KBM-7 (cell line): ENCODE measurements at regions not wholly inside any gene's neighbourhood (a gene's known extent, or its start where the extent isn't known, plus 50 kb on each side); places are given as distances from the start of the nearest gene placed in this dataset.

Experiments
- DNase-seq: peaks from one replicate; pipeline ENCODE4 v3.0.0-alpha.2; 2015
- in situ Hi-C: fragments of 300-500 bp; cut with MboI; formaldehyde crosslinking; loops from 2 replicates; pipeline ENCODE4 v1.14.3; 2020; ENCODE audit warnings: low sequenced_read_pairs, low pct_unique_long_range_greater_than_20kb, mixed read lengths

DNA sequence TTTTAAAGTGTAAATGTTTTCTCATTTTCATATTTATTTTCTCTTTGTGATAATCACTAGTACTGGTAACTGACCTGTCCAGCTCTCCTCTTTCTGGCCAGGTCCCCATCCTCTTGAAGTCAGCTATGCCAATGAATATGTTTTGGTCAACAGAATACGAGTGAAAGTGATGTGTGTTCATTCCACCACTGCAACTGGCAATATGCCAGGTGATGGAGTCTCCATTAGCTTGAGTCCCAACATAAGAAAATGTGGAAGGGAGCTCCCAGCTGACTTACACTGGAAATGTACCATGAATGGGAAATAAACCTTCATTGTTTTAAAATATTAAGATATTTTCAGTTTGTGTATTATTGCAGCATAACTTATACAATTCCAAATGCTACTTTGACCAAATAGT is 75.8 kb downstream of the CCDC34 start:
- DNase-seq: no peak
- in situ Hi-C loops: no loop called here

DNA sequence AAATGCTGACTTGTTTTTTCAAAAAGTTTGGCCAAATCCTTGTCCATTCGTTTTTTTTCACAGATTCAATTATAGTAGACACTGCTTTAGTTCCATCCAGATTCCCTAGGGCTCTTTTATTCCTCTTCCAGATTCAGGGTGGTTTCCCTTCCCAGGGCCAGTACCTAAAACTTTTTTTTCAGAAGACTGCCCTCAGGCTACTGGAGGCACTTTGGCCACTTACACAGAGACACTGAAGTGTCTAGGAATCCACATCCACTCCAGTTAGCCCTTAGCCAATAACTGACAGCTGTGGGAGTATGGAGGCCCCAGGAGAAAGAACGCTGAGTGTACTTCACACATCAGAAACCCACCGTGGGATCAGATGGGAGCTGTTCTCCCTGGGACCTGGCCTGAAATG is 77.3 kb downstream of the CCDC34 start:
- no peak for DNase-seq
- in situ Hi-C loops: no loop called here

DNA sequence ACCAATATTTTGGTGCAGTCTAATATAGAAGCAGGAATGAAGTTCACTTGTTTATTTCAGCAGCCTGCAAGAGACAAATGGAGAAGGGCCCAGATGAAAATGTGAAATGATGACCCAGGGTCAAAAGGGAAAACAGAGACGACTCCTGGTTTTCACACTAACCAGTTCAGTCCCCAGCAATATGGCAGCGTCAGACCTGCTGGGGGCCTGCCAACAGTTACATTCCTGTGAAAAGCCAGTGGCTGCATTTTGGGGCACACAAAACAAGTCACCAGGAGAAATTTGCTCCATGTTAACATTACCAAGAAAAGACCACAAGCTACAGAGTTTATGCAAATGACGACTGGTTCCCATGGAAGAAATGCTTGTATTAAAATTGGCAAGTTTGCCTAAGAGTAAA is 80.2 kb downstream of the CCDC34 start:
- in situ Hi-C loops: no loop called here
- DNase-seq: no peak

DNA sequence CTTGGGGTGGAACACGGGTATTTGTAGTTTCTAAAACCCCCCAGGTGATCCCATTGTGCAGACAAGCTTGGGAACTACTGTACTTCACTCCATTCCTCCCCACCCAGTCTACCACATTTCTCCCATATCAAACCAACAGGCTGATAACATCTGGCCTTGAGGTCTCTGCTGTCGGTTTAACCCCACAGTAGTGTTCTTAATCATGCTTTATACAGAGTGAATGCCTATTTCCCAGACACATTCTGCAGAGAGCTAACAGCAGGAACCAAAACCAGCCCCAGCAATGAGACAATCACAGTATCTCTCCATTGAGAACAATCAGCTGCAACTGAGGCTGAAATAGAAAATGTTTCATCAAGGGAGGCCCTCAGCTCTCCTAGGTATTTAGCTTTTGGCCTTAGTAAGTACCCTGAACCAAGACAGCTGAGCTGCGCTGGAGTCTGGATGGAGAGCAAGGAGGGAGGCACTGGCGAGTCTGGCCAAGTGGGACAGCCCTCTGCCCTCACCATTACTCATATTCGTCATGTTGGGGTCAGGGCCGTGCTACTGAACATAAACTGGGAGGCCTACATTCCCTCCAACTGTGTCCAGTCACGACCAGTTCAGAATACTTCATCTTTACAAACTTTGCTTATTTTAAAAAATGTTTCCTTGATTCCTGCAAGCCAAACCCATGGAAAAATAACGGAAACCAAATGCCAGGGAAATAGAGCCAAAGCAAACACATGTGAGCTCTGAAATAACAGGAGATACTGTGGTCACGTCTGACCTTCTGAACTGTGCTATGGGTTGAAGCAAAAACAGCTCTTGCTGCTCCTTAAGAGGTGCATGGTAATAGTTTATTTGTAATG is 81.0 kb downstream of the CCDC34 start:
- no peak for DNase-seq
- in situ Hi-C loops: no loop called here

DNA sequence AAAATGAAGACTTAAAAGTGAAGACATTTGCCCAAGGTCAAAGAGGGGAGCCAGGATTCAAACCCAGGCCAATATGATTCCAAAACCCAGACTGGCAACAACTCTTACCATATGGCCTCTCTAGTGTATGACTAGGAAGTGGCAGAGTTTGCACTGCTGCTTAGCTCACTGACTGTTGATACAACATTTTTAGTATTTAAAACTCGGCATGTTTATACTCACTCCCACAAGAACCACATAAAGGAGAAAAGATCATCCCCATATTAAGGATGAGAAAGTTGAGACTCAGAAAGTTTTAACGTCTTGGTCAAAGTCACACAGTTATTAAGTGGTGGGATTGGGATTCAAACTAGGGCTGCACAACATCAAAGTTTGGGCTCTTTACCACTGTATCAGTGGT is 81.7 kb downstream of the CCDC34 start:
- DNase-seq: no peak
- in situ Hi-C loops: no loop called here

DNA sequence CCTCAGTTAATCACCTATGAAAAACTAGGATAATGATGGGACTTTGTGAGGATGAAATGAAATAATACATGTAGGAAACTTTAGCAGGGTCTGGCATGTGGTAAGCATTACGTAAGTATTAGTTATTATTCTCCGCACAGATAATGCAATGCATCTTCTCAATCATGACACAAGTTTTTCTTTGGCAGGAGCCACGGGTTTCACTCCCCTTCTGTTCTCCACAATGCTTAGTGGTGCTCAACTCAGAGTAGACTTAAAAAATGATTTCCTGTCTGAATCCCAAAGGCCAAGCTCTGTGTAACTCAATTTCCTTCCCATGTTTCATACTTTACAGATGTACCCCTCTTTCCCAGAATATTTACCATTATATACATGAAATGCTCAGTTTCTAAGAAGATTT is 82.9 kb downstream of the CCDC34 start:
- in situ Hi-C loops: no loop called here
- no peak for DNase-seq

DNA sequence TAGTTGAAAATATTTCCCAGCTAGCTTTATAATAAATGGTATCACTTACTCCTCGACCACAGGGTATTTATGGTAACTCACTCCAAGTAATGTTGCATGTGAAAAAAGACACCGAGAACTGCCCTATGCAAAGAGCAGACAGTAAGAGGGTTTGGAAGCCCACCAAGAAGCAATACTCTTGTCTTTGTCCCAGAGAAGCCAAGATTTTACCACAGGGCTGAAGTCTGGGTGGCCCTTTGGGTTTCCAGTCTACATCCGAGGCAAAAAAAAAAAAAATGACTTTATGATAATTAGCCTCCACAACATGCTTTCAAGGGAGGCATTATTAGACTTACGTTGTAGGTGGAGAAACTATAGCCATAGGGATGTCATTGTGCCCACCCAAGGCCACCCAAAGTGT is 83.6 kb downstream of the CCDC34 start:
- no peak for DNase-seq
- in situ Hi-C loops: no loop called here

DNA sequence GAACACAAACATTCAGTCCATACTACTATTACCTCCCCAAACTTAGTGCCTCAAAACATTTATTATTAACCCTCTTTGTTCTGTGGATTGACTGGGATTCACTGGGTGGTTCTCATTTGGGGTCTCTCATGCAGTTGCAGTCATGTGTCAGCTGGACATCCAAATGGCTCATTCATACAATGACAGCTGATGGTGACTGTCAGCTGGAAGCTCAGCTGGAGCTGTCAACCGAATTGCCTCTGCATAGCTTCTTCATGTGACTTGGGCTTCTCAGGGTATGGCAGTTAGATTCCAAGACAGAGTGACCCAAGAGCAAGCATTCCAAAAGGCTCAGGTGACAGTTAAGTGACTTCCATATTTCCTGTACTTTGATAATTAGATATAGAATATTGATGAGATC is 85.2 kb downstream of the CCDC34 start:
- in situ Hi-C loops: no loop called here
- no peak for DNase-seq

DNA sequence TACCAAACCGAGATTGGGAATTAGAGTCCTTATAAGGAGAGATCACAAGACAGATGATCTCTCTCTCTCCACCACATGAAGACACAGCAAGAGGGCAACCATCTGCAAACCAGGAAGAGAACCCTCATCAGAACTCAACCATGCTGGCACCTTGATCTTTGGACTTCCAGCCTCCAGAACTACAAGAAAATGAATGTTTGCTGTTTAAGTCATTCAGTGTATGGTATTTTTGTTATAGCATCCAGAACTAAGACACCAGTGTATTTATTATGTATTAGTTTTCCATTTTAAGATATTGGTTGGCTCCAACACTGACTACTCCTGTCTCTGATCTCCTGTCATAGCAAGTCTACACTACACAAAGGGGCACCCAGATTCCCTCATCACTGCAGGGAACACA is 86.9 kb downstream of the CCDC34 start:
- no peak for DNase-seq
- in situ Hi-C loops: no loop called here

DNA sequence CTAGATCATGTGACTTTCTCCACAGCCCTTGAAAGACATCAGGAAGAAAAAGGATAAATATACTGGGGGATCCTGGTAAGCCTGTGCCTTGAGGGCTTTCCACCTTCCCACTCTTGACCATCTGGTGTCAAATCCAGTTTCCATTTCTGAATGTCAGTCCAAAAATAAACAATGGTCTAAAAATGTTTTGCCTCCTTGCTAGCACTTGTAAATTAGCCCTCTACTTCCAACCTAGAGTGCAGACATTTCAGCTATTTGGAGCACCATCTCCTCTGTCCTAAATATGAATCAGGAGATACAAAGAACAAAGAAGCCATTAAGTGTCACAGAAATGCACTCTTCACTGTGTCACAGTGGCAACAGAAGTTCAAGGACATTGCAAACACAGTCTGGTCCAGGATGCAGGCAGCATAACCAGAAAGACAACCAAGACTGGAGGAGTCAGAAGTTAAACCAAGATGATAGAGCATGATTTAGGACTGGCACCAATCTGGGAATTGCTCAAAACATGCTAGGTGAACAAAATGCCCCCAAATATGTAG is 88.1 kb downstream of the CCDC34 start:
- in situ Hi-C loops: no loop called here
- DNase-seq: no peak

DNA sequence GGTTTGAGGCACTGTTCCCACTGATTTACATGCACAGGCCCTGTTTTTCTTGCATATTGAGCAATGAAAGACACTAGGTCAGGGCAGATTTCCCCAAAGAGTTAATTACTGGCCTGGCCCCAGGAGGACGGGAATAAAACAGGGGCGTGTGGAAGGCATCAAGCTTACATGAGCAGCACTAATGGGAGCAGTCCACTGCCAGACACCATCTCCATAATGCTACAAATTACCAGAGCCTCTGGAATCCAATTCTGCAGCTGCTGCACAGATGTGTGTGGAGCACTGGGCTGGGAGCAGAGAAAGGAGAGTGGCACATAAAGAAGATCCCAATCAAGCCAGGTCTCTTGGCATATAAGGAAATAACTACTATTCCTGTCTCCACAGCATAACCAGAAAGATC is 96.9 kb downstream of the CCDC34 start:
- in situ Hi-C loops: no loop called here
- no peak for DNase-seq

DNA sequence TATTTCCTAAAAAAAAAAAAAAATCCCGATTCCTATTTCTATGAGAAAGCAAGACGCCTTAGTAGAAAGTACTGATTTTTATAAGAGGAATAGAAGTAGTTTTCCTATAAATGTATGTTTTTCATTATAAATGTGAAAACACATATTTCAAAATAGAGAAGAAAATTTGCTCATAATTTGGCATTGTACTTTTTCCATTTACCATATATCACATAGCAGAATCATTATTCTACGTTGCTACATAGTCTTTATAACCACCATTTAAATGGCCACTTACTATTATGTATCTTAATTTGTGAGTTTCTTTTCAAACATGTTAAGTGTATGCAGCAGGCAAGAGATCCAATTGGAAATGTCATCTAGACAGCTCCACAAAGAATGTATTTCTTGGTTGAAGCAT is 99.0 kb downstream of the CCDC34 start:
- no peak for DNase-seq
- in situ Hi-C loops: no loop called here

DNA sequence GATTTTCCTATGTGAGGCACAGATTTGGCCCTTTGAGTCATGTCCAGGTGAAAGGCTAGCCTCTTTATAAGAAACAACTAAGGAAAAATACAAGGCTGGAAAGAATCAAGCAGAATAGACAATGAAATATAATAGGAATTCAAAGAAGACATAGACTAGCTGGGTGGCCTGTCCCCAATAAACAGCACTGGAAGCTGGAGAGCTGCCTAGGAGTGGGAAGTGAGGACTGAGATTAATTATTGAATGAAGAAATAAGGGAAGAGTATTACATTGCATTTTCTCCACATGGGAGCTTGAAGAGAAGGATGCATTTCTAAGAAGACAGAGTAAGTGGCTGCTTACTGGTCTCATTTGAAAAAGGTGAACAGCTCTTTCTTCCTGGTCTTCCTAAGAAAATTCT is 100.0 kb downstream of the CCDC34 start:
- DNase-seq: no peak
- in situ Hi-C loops: no loop called here

DNA sequence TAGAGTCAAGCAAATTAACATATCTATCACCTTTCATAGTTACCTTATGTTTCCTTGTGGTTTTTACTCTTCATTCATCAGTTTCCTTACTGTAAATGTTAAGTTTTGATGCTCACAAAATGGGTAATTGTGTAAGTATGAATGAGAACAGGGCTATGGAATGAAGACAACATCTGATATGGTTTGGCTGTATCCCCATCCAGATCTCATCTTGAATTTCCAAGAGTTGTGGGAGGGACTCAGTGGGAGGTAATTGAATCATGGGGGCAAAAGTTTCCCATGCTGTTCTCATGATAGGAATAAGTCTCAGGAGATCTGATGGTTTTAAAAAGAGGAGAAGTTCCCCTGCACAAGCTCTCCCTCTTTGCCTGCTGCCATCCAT is 107.6 kb downstream of the CCDC34 start:
- in situ Hi-C loops: no loop called here
- DNase-seq: no peak

DNA sequence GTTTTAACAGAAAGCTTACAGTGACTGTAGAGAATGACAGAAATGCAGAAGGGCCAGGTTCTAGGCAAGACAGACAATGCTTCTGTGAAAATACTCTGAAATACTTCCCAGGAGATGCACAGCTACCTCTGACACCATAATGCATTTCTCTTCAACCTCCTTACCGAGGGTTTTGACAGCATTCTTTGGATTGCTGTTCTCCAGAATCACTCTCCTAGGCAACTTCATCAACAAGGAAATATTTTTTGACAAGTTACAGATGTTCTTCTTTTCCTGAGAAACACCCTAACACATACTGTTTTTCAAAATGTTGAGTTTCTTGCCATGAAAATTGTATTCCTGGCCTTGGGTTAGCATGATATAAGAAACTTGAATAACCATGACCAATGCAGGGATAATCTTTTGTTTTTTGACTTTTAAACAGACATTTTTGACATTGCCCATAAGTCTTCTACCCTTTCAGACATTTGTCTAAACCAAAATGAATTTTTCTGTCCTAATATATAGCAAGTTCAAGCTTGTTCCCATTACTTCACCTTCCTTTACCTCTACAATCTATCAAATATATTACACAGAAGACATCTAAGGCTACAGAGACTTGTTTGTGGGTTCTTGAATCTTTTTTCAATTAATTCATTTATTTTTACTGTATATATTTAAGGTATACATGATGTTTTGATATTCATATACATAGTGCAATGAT is 108.1 kb downstream of the CCDC34 start:
- in situ Hi-C loops: no loop called here
- DNase-seq: no peak

DNA sequence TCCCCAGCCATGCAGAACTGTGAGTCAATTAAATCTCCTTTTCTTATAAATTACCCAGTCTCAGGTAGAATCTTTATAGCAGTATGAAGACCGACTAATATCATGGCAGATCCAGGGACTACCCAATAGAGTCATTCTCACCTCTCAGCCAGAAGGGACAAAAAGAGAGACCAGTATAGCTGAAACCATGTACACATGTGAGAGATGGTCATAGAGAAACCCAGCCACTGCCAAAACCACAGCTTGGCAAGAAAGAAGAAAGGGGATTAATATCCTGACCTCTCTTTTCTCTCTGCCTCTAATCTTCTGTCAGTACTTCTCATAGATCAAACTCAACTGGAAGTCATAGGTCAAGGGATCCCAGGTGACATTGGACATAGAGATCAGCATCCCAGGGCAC is 109.8 kb downstream of the CCDC34 start:
- in situ Hi-C loops: no loop called here
- DNase-seq: no peak

DNA sequence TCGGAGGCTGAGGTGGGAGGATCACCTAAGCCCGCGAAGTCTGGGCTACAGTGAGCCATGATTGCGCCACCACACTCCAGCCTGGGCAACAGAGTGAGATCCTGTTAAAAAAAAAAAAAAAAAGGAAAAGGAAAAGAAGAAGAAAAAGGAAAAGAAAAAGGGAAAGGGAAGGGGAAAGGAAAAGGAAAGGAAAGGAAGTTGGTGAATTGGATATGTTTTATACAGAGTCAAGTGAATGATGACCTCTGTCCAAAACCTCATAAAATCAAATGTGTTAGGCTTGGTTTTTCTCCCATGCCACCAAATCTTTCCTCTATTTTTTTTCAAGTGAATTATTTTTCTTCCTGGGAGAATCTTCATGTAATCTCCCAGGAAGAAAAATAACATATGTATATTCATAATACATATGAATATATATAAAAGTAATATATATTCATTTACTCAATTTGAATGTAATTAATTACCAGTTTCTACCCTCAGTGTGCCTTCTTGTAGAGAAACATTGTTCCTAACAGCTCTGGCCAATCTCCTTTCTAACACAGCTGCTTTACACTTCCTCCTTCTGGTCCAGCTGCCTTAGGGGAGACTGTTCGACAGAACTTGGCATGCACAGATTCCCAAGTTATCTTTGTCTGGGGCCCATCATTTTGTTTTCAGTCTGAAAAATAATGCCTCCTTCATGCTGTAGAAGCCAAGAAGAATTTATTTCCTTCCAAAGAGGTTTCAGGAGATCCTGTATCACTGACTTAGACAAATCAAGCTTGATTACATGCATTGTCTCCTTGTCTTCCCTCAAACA is 111.9 kb downstream of the CCDC34 start:
- in situ Hi-C loops: no loop called here

DNA sequence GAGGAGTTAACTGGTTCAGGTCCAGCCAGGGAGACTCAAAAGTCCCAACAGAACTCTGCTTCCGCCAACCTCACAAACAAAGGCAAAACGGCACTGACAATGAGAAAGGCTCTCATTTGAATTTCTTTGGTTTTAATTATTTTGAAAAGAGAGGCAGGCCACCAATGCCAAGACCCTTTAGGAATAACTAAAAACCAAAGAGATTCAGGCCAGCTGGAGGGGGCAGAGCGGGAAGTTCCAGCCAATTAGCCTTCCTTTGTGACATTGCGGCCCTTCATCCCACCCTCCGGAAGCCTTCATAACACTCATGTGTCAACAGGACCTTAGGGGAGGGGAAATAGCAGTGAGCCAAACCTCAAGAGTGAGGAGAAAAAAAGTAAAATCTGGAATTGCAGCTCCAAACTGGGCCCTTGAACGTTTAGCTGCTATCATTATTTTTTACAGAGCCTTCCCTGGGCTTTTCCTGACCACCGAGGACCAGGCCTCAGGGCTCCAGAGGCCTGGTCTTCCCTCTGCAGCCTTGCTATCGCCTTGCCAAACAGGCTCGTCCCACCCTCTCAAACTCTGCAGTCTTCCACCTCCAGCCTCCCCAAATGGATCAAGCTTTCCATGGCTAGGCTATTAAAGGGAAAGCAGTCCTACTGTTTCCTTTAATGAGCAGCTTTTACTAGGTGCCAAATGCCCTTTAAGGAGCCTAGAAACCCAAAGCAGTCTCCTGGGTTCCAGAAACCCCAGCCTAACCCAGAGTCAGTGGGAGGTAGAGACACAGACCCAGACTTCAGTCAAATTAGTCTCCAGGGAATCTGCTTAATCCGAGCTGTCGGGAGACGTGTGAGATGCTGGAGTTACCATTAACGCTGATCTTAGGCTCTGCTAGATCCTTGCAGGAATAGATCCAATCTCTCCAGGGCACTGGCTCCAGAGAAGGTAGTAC is 114.2 kb downstream of the CCDC34 start:
- DNase-seq: no peak
- in situ Hi-C loops: no loop called here

More for the DNA sequence above, 111.9 kb downstream of the CCDC34 start:
- DNase-seq: no peak

DNA sequence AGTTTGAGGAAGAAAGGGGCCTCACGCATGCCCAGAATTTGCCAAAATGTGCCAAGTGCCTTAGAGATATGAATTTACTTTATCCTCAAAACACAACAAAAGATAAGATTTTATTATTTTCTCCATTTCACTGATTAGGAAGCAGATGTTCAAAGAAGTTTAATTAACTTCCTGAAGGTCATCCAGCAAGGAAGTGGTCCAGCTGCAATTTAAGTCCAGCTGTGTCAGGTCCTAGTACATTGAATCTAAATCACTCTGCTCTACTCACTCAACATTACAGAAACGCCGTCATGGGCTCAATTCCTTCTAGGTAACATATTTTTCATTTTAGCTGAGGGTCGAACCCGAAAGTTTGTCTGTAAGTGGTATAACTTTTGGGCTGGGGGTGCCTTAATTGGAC is 115.4 kb downstream of the CCDC34 start:
- DNase-seq: no peak
- in situ Hi-C loops: no loop called here
